ENCODE measurements at regions not wholly inside any gene's neighbourhood (a gene's known extent, or its start where the extent isn't known, plus 50 kb on each side); places are given as distances from the start of the nearest gene placed in this dataset.

GRCh38 chr3:70789878-70790277, 477.4 kb upstream of the MDFIC2 start:
- ATAC-seq, result no peak
- in situ Hi-C loops (cut with MboI) (no loop called here), intact Hi-C loops (cut with micrococcal nuclease) (no loop called here)
- TF ChIP-seq ZBTB33 (CRISPR knock-in tag; IDR thresholded peaks at IDR 0.05), result no peak
- no peak for TF ChIP-seq ZNF445 (CRISPR knock-in tag; IDR thresholded peaks at IDR 0.05; ENCODE audit: low read depth)
- no peak for TF ChIP-seq NFRKB (IDR thresholded peaks at IDR 0.05; ENCODE audit: low read depth)
- no peak for TF ChIP-seq ZC3H11A (IDR thresholded peaks at IDR 0.05; ENCODE audit: low read depth, low read length)
- no peak for TF ChIP-seq CHD4 (IDR thresholded peaks at IDR 0.05; ENCODE audit: insufficient read depth, insufficient replicate concordance, low read depth, low read length, poor library complexity, severe bottlenecking)
- no peak for TF ChIP-seq CREB3L1 (IDR thresholded peaks at IDR 0.05; ENCODE audit: borderline replicate concordance, low read depth)
- TF ChIP-seq ZNF165 (CRISPR knock-in tag; IDR thresholded peaks at IDR 0.05; ENCODE audit: borderline replicate concordance), result no peak
- Histone ChIP-seq H3K9me1 (ENCODE audit: control insufficient read depth, insufficient read depth, low read length) (no peaks in the 10 kb centered on the region), H3K4me2 (ENCODE audit: insufficient read depth, low read length) (no peak overlapping the region), H4K20me1 (replicated peaks; ENCODE audit: control insufficient read depth, insufficient read depth, low read length) (no peaks in the 10 kb centered on the region), H3K27me3 (ENCODE audit: control insufficient read depth in 2 of 2, insufficient read depth in 2 of 2, low read length in 2 of 2) (no peaks in the 10 kb centered on the region), H3K79me2 (ENCODE audit: control insufficient read depth, insufficient read depth, low read length) (no peaks in the 10 kb centered on the region), H3K4me3 (no peak overlapping the region), H3K27ac (ENCODE audit: extremely low read depth, low read depth, low read length) (no peak overlapping the region), H3K9ac (ENCODE audit: insufficient read depth in 1 of 2, low read depth in 2 of 2, low read length in 2 of 2) (no peak overlapping the region), H3K4me1 (replicated peaks in 1 of 2; ENCODE audit: control insufficient read depth in 2 of 2, insufficient read depth in 2 of 2, low read length in 2 of 2) (no peaks in the 10 kb centered on the region), H3K36me3 (ENCODE audit: control insufficient read depth, insufficient read depth, low read length) (no peaks in the 10 kb centered on the region), H2AFZ (ENCODE audit: low read depth, low read length) (no peak overlapping the region), H3K9me3 (replicated peaks; ENCODE audit: control insufficient read depth, insufficient read depth, low read depth, low read length) (no peaks in the 10 kb centered on the region)
- ChIA-PET POLR2A (no interaction called here), CTCF (ENCODE audit: low intra/inter-chr PET ratio) (no interaction called here)
- no TSS peak for BruUV-seq (replicated peaks)
- WGBS (ENCODE audit: insufficient coverage, low coverage, missing lambda C conversion rate), result 2% methylated on average over 2 of the region's 2 CpGs
- no peak for FAIRE-seq
- no peak for DNase-seq (ENCODE audit: extremely low read depth in 1 of 4, low spot score in 3 of 4)
